OCI-LY3 (cell line): ENCODE measurements at regions not wholly inside any gene's neighbourhood (a gene's known extent, or its start where the extent isn't known, plus 50 kb on each side); places are given as distances from the start of the nearest gene placed in this dataset.

Experiments
- H2AFZ ChIP-seq: fragments of 200-600, 300-600 bp; shearing (Covaris generic); 2 replicates; pipeline ENCODE4 v1.6.0; 2014; ENCODE audit warnings: antibody characterized with exemption, low read depth, low read length
- H3K27ac ChIP-seq: fragments of 200-600, 300-600 bp; sonication (generic); 2 replicates; pipeline ENCODE4 v1.5.1; 2014; ENCODE audit warnings: mild to moderate bottlenecking, low read length, moderate library complexity, mixed read lengths
- H3K27me3 ChIP-seq: fragments of 200-600, 300-600 bp; sonication (generic); 2 replicates; pipeline ENCODE4 v1.6.1; 2014; ENCODE audit warnings: low read depth, low read length, mixed read lengths
- H3K36me3 ChIP-seq: fragments of 200-600, 300-600 bp; sonication (generic); replicated peaks from 2 replicates; pipeline ENCODE3; 2014; ENCODE audit warnings: low read depth, low read length, mixed read lengths
- H3K4me1 ChIP-seq: fragments of 300-600, 200-600 bp; sonication (generic); 2 replicates; pipeline ENCODE4 v1.6.1; 2014; ENCODE audit warnings: low read length, mixed read lengths
- H3K4me2 ChIP-seq: fragments of 200-600, 300-600 bp; sonication (generic); 2 replicates; pipeline ENCODE4 v1.6.1; 2014; ENCODE audit warnings: low read length, mixed read lengths
- H3K4me3 ChIP-seq: fragments of 300-600, 200-600 bp; sonication (generic); 2 replicates; pipeline ENCODE4 v1.5.1; 2014; ENCODE audit warnings: antibody characterized with exemption, mild to moderate bottlenecking, low read length, moderate library complexity
- H3K79me2 ChIP-seq: fragments of 300-600, 200-600 bp; shearing (Covaris generic); 2 replicates; pipeline ENCODE4 v1.6.1; 2014; ENCODE audit warnings: mild to moderate bottlenecking, low read length, mixed read lengths
- H3K9ac ChIP-seq: fragments of 300-600, 200-600 bp; shearing (Covaris generic); 2 replicates; pipeline ENCODE4 v1.6.0; 2014; ENCODE audit warnings: mild to moderate bottlenecking, low read length, moderate library complexity
- H3K9me3 ChIP-seq: fragments of 200-600, 300-600 bp; shearing (Covaris generic); 2 replicates; pipeline ENCODE4 v1.6.1; 2014; ENCODE audit warnings: low read length, mixed read lengths; ENCODE audit not compliant: insufficient read depth
- H4K20me1 ChIP-seq: fragments of 200-600, 300-600 bp; sonication (generic); 2 replicates; pipeline ENCODE4 v1.6.1; 2016; ENCODE audit warnings: low read length, mixed read lengths; ENCODE audit not compliant: insufficient read depth
- EZH2phosphoT487 ChIP-seq: fragments of 200-600 bp; shearing (Covaris generic); IDR thresholded peaks from 2 replicates; pipeline ENCODE4 v1.6.1; 2018; ENCODE audit warnings: antibody characterized with exemption, mixed run types, low read depth
- TF ChIP-seq, protein P1 (sequence below): fragments of 200-600, 300-600 bp; sonication (generic); IDR thresholded peaks from 2 replicates; pipeline ENCODE4 v1.5.1; 2014; ENCODE audit warnings: antibody characterized with exemption, low read length, low read depth

DNA sequence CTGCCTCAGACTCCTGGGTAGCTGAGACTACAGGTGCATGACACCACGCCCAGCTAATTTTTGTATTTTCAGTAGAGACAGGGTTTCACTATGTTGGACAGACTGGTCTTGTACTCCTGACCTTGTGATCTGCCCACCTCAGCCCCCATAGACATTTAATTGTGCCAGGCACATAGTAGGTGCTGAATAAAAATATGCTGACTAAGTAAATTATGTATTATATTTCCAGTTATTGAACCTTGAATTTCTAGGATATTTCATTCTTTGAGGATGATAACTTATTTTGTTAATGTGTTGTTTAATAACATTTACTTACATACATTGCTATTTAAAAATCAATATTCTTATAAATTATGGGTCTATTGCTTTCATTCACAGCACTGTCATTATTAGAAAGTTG, 190.4 kb upstream of the LRRTM4 start:
- TF ChIP-seq EZH2phosphoT487, result no peak
- TF ChIP-seq, protein P1, sequence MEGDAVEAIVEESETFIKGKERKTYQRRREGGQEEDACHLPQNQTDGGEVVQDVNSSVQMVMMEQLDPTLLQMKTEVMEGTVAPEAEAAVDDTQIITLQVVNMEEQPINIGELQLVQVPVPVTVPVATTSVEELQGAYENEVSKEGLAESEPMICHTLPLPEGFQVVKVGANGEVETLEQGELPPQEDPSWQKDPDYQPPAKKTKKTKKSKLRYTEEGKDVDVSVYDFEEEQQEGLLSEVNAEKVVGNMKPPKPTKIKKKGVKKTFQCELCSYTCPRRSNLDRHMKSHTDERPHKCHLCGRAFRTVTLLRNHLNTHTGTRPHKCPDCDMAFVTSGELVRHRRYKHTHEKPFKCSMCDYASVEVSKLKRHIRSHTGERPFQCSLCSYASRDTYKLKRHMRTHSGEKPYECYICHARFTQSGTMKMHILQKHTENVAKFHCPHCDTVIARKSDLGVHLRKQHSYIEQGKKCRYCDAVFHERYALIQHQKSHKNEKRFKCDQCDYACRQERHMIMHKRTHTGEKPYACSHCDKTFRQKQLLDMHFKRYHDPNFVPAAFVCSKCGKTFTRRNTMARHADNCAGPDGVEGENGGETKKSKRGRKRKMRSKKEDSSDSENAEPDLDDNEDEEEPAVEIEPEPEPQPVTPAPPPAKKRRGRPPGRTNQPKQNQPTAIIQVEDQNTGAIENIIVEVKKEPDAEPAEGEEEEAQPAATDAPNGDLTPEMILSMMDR, result no peak
- Histone ChIP-seq H3K4me2 (no peak overlapping the region), H3K36me3 (no peaks in the 10 kb centered on the region), H3K27me3 (no peaks in the 10 kb centered on the region), H3K4me3 (no peak overlapping the region), H3K9me3 (no peaks in the 10 kb centered on the region), H3K79me2 (no peaks in the 10 kb centered on the region), H3K4me1 (no peaks in the 10 kb centered on the region), H3K27ac (no peak overlapping the region), H2AFZ (no peak overlapping the region), H4K20me1 (no peaks in the 10 kb centered on the region), H3K9ac (no peak overlapping the region)

DNA sequence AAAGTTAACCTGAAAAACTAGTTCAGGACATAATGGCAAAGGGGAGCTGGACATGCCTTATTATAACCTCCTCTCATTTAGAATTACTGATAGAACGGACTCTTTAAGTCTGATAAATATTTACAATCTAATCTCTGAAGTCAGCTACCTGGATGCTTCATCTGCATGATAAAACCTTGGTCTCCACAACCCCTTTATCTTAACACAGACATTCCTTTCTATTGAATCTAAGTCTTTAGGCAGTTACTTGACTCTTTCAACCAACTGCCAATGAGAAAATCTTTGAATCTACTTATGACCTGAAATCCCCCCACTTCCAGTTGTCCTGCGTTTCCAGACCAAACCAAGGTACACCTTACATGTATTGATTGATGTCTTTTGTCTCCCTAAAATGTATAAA, 191.2 kb upstream of the LRRTM4 start:
- Histone ChIP-seq H2AFZ (no peak overlapping the region), H3K4me1 (no peaks in the 10 kb centered on the region), H3K27me3 (no peaks in the 10 kb centered on the region), H3K9ac (no peak overlapping the region), H3K4me3 (no peak overlapping the region), H3K79me2 (no peaks in the 10 kb centered on the region), H3K27ac (no peak overlapping the region), H3K9me3 (no peaks in the 10 kb centered on the region), H3K36me3 (no peaks in the 10 kb centered on the region), H4K20me1 (no peaks in the 10 kb centered on the region), H3K4me2 (no peak overlapping the region)
- TF ChIP-seq, protein P1, result no peak

DNA sequence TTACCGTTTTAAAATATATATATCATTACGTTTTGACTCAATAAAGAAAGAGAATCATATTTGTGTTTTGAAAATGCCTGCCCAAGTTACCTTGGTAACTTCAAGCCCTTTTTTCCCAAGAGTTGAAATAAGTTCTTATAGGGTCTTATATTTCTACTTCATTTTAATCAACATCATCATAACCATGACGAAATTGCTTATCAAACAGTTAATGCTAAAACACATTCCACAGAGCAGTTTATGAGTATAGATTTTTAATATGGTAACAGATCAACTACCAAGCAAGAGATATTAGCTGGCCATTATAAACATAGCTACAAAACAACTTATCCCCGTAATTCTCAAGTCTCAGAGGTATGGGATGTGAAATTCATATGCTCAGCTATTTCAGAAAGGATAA, 197.9 kb upstream of the LRRTM4 start:
- Histone ChIP-seq H2AFZ (peak overlapping the region; percentile 15; the same call in 1 of the 2 replicates), H3K4me3 (no peak overlapping the region), H3K4me1 (no peaks in the 10 kb centered on the region), H3K4me2 (no peak overlapping the region), H3K36me3 (no peaks in the 10 kb centered on the region), H3K27ac (no peak overlapping the region), H3K9ac (no peak overlapping the region), H3K9me3 (no peaks in the 10 kb centered on the region), H4K20me1 (no peaks in the 10 kb centered on the region), H3K27me3 (no peaks in the 10 kb centered on the region), H3K79me2 (no peaks in the 10 kb centered on the region)
- TF ChIP-seq, protein P1, result no peak

DNA sequence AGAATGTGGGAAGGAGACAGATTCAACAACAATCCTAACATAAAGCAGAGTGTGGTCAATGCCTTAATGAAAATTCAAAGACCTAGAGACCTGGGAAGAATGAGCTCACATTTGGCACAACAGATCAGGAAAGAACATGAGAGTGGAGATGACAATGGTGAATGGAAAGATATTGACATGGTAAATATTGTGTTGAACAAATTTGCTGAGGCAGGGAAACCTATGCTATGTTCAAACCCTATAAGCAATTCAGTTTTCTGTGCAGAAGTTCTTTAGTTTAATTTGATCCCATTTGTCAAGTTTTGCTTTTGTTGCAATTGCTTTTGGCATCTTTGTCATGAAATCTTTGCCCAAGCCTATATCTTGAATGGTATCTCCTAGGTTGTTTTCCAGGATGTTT, 199.4 kb upstream of the LRRTM4 start:
- Histone ChIP-seq H3K4me2 (no peak overlapping the region), H3K79me2 (no peaks in the 10 kb centered on the region), H3K27me3 (no peaks in the 10 kb centered on the region), H3K4me3 (no peak overlapping the region), H3K36me3 (no peaks in the 10 kb centered on the region), H3K9me3 (no peaks in the 10 kb centered on the region), H4K20me1 (no peaks in the 10 kb centered on the region), H3K9ac (no peak overlapping the region), H3K4me1 (no peaks in the 10 kb centered on the region), H2AFZ (no peak overlapping the region), H3K27ac (no peak overlapping the region)
- no peak for TF ChIP-seq EZH2phosphoT487
- TF ChIP-seq, protein P1, result no peak
